B cell (primary cell): ENCODE measurements at regions not wholly inside any gene's neighbourhood (a gene's known extent, or its start where the extent isn't known, plus 50 kb on each side); places are given as distances from the start of the nearest gene placed in this dataset.

Source experiments
- EZH2 ChIP-seq: IDR thresholded peaks from 2 replicates; pipeline ENCODE4 v1.6.1; 2012; ENCODE audit warnings: borderline replicate concordance, low read depth, mild to moderate bottlenecking, moderate library complexity, low read length; ENCODE audit not compliant: insufficient read depth, poor library complexity, severe bottlenecking
- TF ChIP-seq, protein P1 (sequence below): fragments of 200-600 bp; IDR thresholded peaks from one replicate; pipeline ENCODE4 v1.8.0; 2022; ENCODE audit warnings: antibody characterized with exemption, mild to moderate bottlenecking

- TF ChIP-seq, protein P1, sequence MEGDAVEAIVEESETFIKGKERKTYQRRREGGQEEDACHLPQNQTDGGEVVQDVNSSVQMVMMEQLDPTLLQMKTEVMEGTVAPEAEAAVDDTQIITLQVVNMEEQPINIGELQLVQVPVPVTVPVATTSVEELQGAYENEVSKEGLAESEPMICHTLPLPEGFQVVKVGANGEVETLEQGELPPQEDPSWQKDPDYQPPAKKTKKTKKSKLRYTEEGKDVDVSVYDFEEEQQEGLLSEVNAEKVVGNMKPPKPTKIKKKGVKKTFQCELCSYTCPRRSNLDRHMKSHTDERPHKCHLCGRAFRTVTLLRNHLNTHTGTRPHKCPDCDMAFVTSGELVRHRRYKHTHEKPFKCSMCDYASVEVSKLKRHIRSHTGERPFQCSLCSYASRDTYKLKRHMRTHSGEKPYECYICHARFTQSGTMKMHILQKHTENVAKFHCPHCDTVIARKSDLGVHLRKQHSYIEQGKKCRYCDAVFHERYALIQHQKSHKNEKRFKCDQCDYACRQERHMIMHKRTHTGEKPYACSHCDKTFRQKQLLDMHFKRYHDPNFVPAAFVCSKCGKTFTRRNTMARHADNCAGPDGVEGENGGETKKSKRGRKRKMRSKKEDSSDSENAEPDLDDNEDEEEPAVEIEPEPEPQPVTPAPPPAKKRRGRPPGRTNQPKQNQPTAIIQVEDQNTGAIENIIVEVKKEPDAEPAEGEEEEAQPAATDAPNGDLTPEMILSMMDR = no peak
- no peak for TF ChIP-seq EZH2
Measured at GRCh38 chr3:26293329-26293844, 329.2 kb upstream of the LRRC3B start.
